GM23338 (cell line): ENCODE measurements at regions not wholly inside any gene's neighbourhood (a gene's known extent, or its start where the extent isn't known, plus 50 kb on each side); places are given as distances from the start of the nearest gene placed in this dataset.

Experiments
- ATAC-seq: fragments of 200-7000 bp; cut with Tn5 transposase; 3 replicates; pipeline ENCODE4 v1.9.1; 2020
- DNase-seq: peaks from one replicate; pipeline ENCODE4 v3.0.0-alpha.2; 2015; ENCODE audit warnings: low spot score
- H2AFZ ChIP-seq: fragments of 200-600 bp; sonication (generic); 2 replicates; pipeline ENCODE4 v1.8.0; 2016; ENCODE audit warnings: antibody characterized with exemption, mild to moderate bottlenecking, moderate library complexity
- H3F3A ChIP-seq: fragments of 200-600 bp; sonication (generic); replicated peaks from 2 replicates; pipeline ENCODE4 v1.8.0; 2017; ENCODE audit warnings: antibody characterized with exemption, mixed run types, low read depth
- H3K27ac ChIP-seq: fragments of 200-600 bp; sonication (generic); 2 replicates; pipeline ENCODE4 v1.6.1; 2016; ENCODE audit warnings: low read depth
- H3K27me3 ChIP-seq: fragments of 200-600 bp; sonication (generic); 2 replicates; pipeline ENCODE4 v1.8.0; 2016; ENCODE audit warnings: mild to moderate bottlenecking, mixed run types, moderate library complexity; ENCODE audit not compliant: insufficient read depth
- H3K36me3 ChIP-seq: fragments of 200-600 bp; sonication (generic); 2 replicates; pipeline ENCODE4 v1.8.0; 2016; ENCODE audit warnings: mild to moderate bottlenecking; ENCODE audit not compliant: insufficient read depth
- H3K4me1 ChIP-seq: fragments of 200-600 bp; sonication (generic); 2 replicates; pipeline ENCODE4 v1.8.0; 2016; ENCODE audit warnings: mild to moderate bottlenecking, moderate library complexity; ENCODE audit not compliant: insufficient read depth
- H3K4me2 ChIP-seq: fragments of 200-600 bp; sonication (generic); 2 replicates; pipeline ENCODE4 v1.7.1; 2017; ENCODE audit warnings: mixed run types
- H3K4me3 ChIP-seq: fragments of 200-600 bp; sonication (generic); 2 replicates; pipeline ENCODE4 v1.6.1; 2016; ENCODE audit warnings: mixed run types
- H3K79me2 ChIP-seq: fragments of 200-600 bp; sonication (generic); replicated peaks from 2 replicates; pipeline ENCODE4 v1.8.0; 2017; ENCODE audit warnings: mild to moderate bottlenecking; ENCODE audit not compliant: insufficient read depth
- H3K9me2 ChIP-seq: fragments of 200-600 bp; sonication (generic); 2 replicates; pipeline ENCODE4 v1.8.0; 2017; ENCODE audit not compliant: insufficient read depth
- H4K20me1 ChIP-seq: fragments of 200-600 bp; sonication (generic); replicated peaks from 2 replicates; pipeline ENCODE4 v1.8.0; 2017; ENCODE audit warnings: mild to moderate bottlenecking; ENCODE audit not compliant: insufficient read depth
- H3K27ac Mint-ChIP-seq: 2 replicates; pipeline ENCODE4 v1.8.0; 2020; ENCODE audit warnings: inconsistent platforms, mild to moderate bottlenecking, moderate library complexity, mixed read lengths
- H3K27me3 Mint-ChIP-seq: 3 replicates; pipeline ENCODE4 v1.8.0; 2022; ENCODE audit warnings: low read depth, mild to moderate bottlenecking, moderate library complexity, mixed read lengths, inconsistent platforms; ENCODE audit not compliant: insufficient read depth, poor library complexity
- H3K36me3 Mint-ChIP-seq: 3 replicates; pipeline ENCODE4 v1.8.0; 2021; ENCODE audit warnings: low read depth, mild to moderate bottlenecking, inconsistent platforms, moderate library complexity, mixed read lengths
- H3K4me1 Mint-ChIP-seq: 3 replicates; pipeline ENCODE4 v1.8.0; 2020; ENCODE audit warnings: mild to moderate bottlenecking, inconsistent platforms, mixed read lengths
- H3K4me3 Mint-ChIP-seq: 3 replicates; pipeline ENCODE4 v1.8.0; 2021; ENCODE audit warnings: moderate library complexity, mild to moderate bottlenecking, inconsistent platforms, mixed read lengths
- H3K9me3 Mint-ChIP-seq: 3 replicates; pipeline ENCODE4 v1.8.0; 2020; ENCODE audit warnings: moderate library complexity, mild to moderate bottlenecking, inconsistent platforms, mixed read lengths
- EZH2phosphoT487 ChIP-seq: fragments of 200-600 bp; sonication (generic); IDR thresholded peaks from one replicate; pipeline ENCODE4 v1.8.1; 2018; ENCODE audit warnings: antibody characterized with exemption; ENCODE audit not compliant: unreplicated experiment
- NANOG ChIP-seq: IDR thresholded peaks from 2 replicates; pipeline ENCODE4 v1.6.1; 2016; ENCODE audit warnings: antibody characterized with exemption, borderline replicate concordance
- POLR2AphosphoS5 ChIP-seq: IDR thresholded peaks from 2 replicates; pipeline ENCODE4 v1.6.1; 2016; ENCODE audit warnings: antibody characterized with exemption, low read depth
- STAT1 ChIP-seq: IDR thresholded peaks from one replicate; pipeline ENCODE4 v1.6.1; 2016; ENCODE audit warnings: antibody characterized with exemption; ENCODE audit not compliant: unreplicated experiment
- ZNF114 ChIP-seq: fragments of 250-450 bp; sonication (Bioruptor Pico); IDR thresholded peaks from 2 replicates; pipeline ENCODE4 v1.5.0; 2020; ENCODE audit warnings: mild to moderate bottlenecking, moderate library complexity
- TF ChIP-seq, protein P1 (sequence below): fragments of 250-450 bp; sonication (Bioruptor Pico); IDR thresholded peaks from 2 replicates; pipeline ENCODE4 v1.5.0; 2020; ENCODE audit warnings: mild to moderate bottlenecking, moderate library complexity
- TF ChIP-seq, protein P2 (sequence below): IDR thresholded peaks from 2 replicates; pipeline ENCODE4 v1.6.1; 2016; ENCODE audit warnings: antibody characterized with exemption
- TF ChIP-seq, protein P3 (sequence below), 2 experiments: fragments of 200-600 bp in 1 of 2; sonication (generic) in 1 of 2; conservative IDR thresholded peaks; 2 replicates each; pipeline versions ENCODE4 v1.5.1 to v1.6.1; 2016 to 2017; ENCODE audit warnings: antibody characterized with exemption in 2 of 2, low read depth in 2 of 2, mild to moderate bottlenecking in 2 of 2, moderate library complexity in 1 of 2
- TF ChIP-seq, protein P4 (sequence below): IDR thresholded peaks from one replicate; pipeline ENCODE4 v1.6.1; 2018; ENCODE audit warnings: antibody characterized with exemption; ENCODE audit not compliant: unreplicated experiment

DNA sequence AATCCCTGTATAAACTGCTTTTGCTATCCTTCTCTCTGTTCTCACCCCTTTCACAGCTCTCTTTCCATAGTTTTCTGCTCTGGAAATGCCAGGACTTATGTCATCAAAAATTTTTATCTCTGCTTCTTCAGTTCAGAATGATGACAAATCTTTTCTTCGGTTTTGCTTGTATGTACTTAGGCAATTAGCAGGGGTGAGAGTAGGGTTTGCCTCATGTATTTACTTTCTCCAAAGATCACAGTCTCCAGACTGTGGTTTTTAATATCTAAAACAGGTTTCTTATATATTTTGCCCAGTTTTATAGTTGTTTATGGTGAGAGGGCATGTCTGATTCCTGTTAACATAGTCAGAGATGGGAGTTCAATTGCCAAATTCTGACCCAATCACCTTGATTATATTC, 235.4 kb upstream of the LYPLAL1 start (continued):
- TF ChIP-seq, protein P1, sequence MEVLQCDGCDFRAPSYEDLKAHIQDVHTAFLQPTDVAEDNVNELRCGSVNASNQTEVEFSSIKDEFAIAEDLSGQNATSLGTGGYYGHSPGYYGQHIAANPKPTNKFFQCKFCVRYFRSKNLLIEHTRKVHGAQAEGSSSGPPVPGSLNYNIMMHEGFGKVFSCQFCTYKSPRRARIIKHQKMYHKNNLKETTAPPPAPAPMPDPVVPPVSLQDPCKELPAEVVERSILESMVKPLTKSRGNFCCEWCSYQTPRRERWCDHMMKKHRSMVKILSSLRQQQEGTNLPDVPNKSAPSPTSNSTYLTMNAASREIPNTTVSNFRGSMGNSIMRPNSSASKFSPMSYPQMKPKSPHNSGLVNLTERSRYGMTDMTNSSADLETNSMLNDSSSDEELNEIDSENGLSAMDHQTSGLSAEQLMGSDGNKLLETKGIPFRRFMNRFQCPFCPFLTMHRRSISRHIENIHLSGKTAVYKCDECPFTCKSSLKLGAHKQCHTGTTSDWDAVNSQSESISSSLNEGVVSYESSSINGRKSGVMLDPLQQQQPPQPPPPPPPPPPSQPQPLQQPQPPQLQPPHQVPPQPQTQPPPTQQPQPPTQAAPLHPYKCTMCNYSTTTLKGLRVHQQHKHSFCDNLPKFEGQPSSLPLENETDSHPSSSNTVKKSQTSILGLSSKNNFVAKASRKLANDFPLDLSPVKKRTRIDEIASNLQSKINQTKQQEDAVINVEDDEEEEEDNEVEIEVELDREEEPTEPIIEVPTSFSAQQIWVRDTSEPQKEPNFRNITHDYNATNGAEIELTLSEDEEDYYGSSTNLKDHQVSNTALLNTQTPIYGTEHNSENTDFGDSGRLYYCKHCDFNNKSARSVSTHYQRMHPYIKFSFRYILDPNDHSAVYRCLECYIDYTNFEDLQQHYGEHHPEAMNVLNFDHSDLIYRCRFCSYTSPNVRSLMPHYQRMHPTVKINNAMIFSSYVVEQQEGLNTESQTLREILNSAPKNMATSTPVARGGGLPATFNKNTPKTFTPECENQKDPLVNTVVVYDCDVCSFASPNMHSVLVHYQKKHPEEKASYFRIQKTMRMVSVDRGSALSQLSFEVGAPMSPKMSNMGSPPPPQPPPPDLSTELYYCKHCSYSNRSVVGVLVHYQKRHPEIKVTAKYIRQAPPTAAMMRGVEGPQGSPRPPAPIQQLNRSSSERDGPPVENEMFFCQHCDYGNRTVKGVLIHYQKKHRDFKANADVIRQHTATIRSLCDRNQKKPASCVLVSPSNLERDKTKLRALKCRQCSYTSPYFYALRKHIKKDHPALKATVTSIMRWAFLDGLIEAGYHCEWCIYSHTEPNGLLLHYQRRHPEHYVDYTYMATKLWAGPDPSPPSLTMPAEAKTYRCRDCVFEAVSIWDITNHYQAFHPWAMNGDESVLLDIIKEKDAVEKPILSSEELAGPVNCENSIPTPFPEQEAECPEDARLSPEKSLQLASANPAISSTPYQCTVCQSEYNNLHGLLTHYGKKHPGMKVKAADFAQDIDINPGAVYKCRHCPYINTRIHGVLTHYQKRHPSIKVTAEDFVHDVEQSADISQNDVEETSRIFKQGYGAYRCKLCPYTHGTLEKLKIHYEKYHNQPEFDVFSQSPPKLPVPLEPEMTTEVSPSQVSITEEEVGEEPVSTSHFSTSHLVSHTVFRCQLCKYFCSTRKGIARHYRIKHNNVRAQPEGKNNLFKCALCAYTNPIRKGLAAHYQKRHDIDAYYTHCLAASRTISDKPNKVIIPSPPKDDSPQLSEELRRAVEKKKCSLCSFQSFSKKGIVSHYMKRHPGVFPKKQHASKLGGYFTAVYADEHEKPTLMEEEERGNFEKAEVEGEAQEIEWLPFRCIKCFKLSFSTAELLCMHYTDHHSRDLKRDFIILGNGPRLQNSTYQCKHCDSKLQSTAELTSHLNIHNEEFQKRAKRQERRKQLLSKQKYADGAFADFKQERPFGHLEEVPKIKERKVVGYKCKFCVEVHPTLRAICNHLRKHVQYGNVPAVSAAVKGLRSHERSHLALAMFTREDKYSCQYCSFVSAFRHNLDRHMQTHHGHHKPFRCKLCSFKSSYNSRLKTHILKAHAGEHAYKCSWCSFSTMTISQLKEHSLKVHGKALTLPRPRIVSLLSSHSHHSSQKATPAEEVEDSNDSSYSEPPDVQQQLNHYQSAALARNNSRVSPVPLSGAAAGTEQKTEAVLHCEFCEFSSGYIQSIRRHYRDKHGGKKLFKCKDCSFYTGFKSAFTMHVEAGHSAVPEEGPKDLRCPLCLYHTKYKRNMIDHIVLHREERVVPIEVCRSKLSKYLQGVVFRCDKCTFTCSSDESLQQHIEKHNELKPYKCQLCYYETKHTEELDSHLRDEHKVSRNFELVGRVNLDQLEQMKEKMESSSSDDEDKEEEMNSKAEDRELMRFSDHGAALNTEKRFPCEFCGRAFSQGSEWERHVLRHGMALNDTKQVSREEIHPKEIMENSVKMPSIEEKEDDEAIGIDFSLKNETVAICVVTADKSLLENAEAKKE, result no peak
- TF ChIP-seq EZH2phosphoT487 (no peak), POLR2AphosphoS5 (no peak)
- TF ChIP-seq, protein P2, sequence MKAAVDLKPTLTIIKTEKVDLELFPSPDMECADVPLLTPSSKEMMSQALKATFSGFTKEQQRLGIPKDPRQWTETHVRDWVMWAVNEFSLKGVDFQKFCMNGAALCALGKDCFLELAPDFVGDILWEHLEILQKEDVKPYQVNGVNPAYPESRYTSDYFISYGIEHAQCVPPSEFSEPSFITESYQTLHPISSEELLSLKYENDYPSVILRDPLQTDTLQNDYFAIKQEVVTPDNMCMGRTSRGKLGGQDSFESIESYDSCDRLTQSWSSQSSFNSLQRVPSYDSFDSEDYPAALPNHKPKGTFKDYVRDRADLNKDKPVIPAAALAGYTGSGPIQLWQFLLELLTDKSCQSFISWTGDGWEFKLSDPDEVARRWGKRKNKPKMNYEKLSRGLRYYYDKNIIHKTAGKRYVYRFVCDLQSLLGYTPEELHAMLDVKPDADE, result no peak
- TF ChIP-seq, protein P3, sequence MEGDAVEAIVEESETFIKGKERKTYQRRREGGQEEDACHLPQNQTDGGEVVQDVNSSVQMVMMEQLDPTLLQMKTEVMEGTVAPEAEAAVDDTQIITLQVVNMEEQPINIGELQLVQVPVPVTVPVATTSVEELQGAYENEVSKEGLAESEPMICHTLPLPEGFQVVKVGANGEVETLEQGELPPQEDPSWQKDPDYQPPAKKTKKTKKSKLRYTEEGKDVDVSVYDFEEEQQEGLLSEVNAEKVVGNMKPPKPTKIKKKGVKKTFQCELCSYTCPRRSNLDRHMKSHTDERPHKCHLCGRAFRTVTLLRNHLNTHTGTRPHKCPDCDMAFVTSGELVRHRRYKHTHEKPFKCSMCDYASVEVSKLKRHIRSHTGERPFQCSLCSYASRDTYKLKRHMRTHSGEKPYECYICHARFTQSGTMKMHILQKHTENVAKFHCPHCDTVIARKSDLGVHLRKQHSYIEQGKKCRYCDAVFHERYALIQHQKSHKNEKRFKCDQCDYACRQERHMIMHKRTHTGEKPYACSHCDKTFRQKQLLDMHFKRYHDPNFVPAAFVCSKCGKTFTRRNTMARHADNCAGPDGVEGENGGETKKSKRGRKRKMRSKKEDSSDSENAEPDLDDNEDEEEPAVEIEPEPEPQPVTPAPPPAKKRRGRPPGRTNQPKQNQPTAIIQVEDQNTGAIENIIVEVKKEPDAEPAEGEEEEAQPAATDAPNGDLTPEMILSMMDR (conservative IDR thresholded peaks at IDR 0.05; ENCODE audit: low read depth in 2 of 2), result no peak

DNA sequence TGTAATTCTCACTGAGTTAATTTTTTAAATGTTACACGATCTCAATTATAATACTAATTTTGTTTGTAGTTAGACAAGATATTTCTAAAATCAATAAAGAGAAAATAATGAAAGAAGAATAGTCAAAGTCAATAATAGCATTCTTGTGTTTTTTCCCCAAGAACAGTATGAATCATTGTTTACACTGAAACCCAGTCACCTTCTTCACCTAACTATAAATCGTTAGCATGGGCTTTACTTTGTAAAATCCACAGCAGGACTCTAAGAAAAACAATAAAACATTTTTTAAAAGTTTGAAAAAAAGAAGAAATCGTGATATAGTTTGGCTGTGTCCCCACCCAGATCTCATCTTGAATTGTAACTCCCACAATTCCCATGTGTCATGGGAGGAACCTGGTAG, 234.6 kb upstream of the LYPLAL1 start:
- Histone ChIP-seq H3K36me3 (no peaks in the 10 kb centered on the region), H4K20me1 (no peaks in the 10 kb centered on the region), H3K4me3 (no peak overlapping the region), H2AFZ (no peak overlapping the region), H3K27ac (no peak overlapping the region), H3K79me2 (no peaks in the 10 kb centered on the region), H3K4me2 (no peak overlapping the region), H3K27me3 (no peaks in the 10 kb centered on the region), H3F3A (no peaks in the 10 kb centered on the region), H3K9me2 (no peaks in the 10 kb centered on the region; the same call in 1 of the 2 replicates), H3K4me1 (no peaks in the 10 kb centered on the region)
- no peak for DNase-seq
- peaks cover 24% of the 10 kb centered on the region for H3K9me3 Mint-ChIP-seq
- peaks cover 8% of the 10 kb centered on the region; the same call in 2 of the 3 replicates for H3K36me3 Mint-ChIP-seq
- TF ChIP-seq POLR2AphosphoS5 (no peak), EZH2phosphoT487 (no peak), ZNF114 (CRISPR knock-in tag) (no peak), NANOG (no peak), STAT1 (no peak)
- TF ChIP-seq, protein P4, sequence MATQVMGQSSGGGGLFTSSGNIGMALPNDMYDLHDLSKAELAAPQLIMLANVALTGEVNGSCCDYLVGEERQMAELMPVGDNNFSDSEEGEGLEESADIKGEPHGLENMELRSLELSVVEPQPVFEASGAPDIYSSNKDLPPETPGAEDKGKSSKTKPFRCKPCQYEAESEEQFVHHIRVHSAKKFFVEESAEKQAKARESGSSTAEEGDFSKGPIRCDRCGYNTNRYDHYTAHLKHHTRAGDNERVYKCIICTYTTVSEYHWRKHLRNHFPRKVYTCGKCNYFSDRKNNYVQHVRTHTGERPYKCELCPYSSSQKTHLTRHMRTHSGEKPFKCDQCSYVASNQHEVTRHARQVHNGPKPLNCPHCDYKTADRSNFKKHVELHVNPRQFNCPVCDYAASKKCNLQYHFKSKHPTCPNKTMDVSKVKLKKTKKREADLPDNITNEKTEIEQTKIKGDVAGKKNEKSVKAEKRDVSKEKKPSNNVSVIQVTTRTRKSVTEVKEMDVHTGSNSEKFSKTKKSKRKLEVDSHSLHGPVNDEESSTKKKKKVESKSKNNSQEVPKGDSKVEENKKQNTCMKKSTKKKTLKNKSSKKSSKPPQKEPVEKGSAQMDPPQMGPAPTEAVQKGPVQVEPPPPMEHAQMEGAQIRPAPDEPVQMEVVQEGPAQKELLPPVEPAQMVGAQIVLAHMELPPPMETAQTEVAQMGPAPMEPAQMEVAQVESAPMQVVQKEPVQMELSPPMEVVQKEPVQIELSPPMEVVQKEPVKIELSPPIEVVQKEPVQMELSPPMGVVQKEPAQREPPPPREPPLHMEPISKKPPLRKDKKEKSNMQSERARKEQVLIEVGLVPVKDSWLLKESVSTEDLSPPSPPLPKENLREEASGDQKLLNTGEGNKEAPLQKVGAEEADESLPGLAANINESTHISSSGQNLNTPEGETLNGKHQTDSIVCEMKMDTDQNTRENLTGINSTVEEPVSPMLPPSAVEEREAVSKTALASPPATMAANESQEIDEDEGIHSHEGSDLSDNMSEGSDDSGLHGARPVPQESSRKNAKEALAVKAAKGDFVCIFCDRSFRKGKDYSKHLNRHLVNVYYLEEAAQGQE, result no peak
- peaks cover 2% of the 10 kb centered on the region for H3K27me3 Mint-ChIP-seq
- no peak overlapping the region for H3K4me3 Mint-ChIP-seq
- no peak overlapping the region for H3K27ac Mint-ChIP-seq
- ATAC-seq, result no peak
- H3K4me1 Mint-ChIP-seq, result no peaks in the 10 kb centered on the region
